IPS-18c (cell line): ENCODE measurements at regions not wholly inside any gene's neighbourhood (a gene's known extent, or its start where the extent isn't known, plus 50 kb on each side); places are given as distances from the start of the nearest gene placed in this dataset.

Experiments used
- H3K4me3 ChIP-seq: 2 replicates; pipeline ENCODE4 v1.7.0; 2013; ENCODE audit warnings: low read depth, mild to moderate bottlenecking, low read length, moderate library complexity; ENCODE audit not compliant: insufficient read depth
- H3K9me3 ChIP-seq: one replicate; pipeline ENCODE4 v1.6.1; 2013; ENCODE audit warnings: mild to moderate bottlenecking, low read length, moderate library complexity; ENCODE audit not compliant: control insufficient read depth, insufficient read depth

DNA sequence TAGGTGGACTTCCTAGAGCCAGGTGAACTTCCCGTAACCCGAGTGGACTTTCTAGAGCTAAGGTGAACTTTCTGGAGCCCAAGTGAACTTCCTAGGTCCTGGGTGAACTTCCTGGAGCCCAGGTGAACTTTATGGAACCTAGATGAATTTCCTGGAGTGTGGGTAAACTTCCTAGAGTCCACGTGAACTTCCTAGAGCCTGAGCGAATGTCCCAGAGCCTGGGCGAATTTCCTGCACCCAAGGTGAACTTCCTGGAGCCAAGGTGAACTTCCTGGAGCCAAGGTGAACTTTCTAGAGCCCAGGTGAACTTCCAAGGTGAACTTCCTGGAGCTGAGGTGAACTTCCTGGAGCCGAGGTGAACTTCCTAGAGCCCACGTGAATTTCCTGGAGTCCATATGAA is 70.0 kb downstream of the RTP5 start:
- H3K9me3 ChIP-seq = peaks cover 2% of the 10 kb centered on the region
- H3K4me3 ChIP-seq = no peak overlapping the region

DNA sequence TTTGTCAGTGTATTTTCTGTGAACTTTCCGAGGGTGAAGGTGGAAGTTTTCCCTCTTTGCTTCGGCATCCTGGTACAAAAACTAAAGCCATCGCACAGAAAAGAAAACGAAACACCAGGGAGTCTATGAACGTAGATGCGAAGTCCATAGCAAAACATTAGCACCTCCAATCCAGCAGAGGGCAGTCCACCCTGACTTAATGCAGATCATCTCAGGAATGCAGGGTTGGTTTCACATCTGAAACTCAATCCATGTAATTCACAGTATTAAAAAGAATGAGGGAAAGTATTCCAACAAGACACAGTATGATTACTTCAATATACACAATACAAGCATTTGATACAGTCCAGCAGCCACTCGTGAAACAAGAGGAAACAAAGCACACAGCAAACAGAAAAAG is 70.8 kb downstream of the RTP5 start:
- H3K4me3 ChIP-seq = no peak overlapping the region
- peaks cover 2% of the 10 kb centered on the region for H3K9me3 ChIP-seq

DNA sequence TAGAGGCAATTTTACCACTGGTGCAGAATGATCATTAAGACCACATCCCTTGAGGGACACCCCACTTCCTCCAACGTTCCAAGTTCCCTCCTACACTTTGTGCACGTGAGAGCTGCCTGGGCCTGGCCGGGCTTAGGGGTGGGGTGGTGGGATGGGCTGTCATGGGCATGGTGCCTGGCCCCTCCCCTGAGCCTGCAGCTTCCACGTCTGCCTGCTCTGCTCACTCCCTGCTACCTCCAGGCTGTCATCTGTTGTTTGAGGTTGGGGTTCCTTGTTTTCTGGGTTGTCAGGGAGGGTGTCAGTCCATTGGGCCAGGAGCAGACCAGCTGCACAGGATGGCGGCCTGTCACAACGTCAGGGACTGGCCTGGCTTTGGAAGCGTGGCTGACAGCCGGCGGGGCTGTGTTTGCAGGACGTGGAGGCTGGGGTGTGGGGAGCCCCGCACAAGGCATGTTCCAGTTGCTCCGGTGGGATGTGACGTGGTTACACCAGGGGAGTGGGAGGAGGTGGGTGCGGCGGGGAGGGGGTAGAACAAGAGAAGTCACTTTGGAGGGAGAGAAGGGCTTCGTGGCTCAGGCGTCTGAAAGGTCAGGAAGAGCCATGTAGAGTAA is 72.3 kb downstream of the RTP5 start:
- Histone ChIP-seq H3K9me3 (peaks cover 2% of the 10 kb centered on the region), H3K4me3 (no peak overlapping the region)

DNA sequence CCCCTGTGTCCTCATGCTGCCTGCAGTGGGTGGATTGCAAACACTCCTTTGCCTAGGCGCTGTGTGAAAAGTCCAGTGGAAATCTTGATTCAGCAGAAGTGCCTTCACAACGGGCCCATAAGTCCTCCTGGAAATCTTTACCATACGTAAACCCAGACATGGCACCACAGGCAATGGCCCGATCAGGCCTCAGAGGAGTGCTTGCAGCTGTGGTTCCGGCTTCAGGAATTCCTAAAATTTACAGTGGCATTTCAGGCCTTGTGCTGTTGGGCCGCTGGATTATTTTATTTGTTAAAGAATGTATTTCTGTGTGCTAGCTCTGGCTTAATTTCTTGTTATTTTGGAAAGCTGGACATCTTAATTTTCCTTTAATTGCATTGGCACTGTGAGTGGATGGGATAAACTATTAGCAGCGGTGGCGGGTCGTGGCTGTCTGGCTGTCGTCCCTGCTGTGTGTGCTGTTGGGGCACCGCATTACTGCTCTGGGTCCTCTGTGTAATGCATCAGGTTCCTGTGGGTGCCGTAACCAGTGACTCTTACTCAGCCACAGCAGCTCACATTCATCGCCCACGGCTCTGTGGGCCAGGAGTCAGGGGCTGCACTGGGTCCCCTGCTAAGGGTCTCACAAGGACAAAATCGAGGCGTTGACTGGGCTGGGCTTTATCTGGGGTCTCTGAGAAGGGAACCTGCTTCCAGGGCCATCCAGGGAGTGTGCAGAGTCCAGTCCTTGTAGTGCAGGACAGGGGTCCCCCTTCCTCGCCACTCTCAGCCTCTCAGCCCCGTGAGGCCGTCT is 73.1 kb downstream of the RTP5 start:
- Histone ChIP-seq H3K4me3 (no peak overlapping the region), H3K9me3 (peaks cover 2% of the 10 kb centered on the region)

DNA sequence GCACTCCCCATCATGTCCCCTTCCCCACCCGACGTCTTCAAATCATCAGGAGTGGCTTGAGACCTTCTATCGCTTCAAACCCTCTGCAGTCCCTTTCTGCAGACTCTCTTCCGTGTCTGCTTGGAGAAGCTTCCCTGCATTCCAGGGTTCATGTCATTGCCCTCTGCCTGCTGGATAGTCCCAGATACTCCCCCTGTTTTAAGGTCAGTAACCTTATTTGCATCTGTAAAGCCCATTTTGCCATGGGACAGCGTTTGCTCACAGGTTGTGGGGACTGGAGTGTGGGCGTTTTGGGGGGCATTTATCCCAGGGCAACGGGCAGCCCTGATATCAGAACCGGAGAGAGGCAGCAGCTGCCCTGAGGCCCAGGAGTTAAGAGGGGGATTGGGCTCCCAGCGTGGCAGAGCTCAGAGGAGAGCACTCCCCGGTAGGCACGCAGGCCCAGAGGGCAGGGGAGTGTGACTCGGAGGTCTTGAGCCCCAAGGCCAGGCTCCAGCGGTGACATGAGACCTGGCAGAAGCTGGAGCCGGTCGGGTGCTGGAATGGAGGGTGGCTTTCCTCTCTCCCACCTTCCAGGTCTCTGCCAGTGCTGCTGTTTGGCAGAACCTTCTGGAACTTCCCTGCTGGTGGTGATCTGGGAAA is 73.8 kb downstream of the RTP5 start:
- no peak overlapping the region for H3K4me3 ChIP-seq

DNA sequence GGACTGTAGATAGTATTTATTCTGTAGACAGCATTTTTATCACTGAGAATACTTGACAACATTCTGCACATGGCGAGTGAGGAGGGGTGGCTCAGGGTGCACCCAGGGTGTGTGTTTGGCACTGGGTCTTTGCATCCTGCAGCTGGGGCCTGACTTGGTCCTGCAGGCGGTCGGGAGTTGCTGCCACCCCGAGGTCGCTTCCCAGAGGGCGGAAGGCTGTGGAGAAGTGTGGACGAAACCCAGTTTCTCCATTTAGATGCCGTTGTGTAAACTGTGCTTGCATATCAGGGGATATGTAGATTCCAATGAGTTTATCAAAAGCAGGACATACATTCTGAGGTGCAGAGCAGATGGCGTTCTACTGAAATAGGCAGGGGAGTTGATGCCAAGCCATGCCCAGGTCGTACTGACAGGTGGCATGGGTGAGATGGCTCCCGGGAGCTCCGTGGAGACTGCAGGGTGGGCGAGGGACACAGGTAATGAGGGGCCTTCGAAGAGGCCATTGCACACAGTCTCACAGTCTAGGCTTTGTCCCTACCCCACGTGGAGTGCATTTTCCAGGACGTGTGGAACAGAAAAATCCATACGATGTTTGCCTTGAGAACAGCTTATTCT is 74.5 kb downstream of the RTP5 start:
- no peak overlapping the region for H3K4me3 ChIP-seq
- H3K9me3 ChIP-seq = peaks cover 2% of the 10 kb centered on the region

More for the DNA sequence above, 73.8 kb downstream of the RTP5 start:
- peaks cover 2% of the 10 kb centered on the region for H3K9me3 ChIP-seq

DNA sequence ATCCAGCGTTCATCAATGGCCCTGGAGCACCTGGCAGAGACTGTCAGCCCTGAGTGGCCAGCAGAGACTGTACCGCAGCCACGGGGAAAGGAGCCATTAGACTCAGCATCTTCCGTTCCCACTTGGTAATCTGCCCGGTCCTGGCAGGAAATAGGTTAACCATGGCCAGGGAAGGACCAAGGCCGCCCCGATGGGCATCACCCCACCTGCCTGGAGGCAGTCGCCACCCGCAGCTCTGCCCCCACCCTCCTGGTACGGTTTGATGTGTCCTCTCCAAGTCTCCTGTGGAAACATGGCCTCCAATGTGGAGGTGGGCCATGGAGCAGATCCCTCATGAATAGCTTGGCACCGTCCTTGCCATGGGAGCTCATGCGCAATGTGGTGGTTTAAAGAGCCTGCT is 75.3 kb downstream of the RTP5 start:
- Histone ChIP-seq H3K4me3 (no peak overlapping the region), H3K9me3 (no peaks in the 10 kb centered on the region)

DNA sequence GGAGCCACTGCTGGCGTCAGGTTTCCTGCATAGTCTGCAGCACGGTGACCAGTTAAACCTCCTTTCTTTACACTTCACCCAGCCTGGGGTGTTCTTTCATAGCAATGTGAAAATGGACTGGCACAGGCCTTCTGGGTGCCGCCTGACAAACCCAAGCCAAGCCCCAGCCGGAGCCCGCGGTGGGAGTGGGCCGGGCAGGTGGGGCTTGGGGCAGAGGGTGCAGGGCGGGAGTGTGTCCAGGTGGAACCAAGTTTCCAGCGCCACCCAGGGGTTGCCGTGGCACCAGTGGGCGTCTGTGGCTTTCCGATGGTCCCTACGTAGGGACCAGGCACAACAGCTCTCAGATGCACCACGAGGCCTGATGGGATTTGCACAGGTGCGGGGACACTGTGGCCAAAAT is 75.8 kb downstream of the RTP5 start:
- Histone ChIP-seq H3K9me3 (no peaks in the 10 kb centered on the region), H3K4me3 (no peak overlapping the region)

DNA sequence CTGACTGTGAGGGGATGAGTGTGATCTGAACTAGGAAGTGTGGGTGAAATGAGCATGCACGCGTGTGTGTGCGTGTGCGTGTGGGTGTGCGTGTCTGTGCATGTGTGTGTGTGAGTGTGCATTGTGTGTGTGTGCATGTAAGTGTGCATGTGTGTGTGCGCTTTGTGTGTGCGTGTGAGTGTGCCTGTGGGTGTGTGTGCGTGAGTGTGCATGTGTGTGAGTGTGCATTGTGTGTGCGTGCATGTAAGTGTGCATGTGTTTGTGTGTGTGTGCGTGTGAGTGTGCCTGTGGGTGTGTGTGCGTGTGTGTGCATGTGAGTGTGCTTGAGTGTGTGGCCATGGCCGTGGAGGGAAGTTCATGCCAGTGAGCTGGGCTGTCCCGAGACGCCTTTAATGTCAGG is 76.3 kb downstream of the RTP5 start:
- H3K9me3 ChIP-seq = no peaks in the 10 kb centered on the region
- no peak overlapping the region for H3K4me3 ChIP-seq

DNA sequence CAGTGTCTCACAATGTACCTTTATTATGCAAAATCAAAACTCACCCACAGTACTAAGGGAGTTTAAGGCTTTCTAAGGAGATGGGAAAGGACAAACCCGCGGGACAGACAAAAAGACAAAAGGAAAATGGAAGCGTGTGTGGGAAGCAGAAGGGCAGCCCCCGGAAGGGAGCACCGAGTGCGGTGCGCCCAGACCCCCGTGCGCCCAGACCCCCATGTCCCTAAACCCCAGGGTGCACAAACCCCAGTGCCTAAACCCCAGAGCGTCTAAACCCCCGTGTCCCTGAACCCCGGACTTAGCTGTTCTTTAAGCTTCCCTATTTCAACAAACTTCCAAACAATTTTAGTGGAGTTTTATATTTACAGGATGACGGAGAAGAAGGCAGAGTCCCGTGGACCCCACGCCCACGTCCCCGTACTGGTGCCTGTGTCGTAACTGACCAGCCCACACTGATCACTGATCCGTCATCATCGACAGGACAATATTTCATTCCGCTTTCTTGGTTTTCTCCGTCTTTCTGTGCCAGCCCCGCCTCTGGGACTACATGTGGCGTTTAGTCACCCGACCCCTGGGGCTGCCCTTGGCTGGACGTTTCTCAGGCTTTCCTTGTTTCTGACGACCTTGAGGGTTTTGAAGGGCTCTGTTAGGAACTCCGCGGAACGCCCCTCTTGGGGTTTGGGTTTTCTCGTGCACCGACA is 76.9 kb downstream of the RTP5 start:
- H3K9me3 ChIP-seq = no peaks in the 10 kb centered on the region
- no peak overlapping the region for H3K4me3 ChIP-seq

DNA sequence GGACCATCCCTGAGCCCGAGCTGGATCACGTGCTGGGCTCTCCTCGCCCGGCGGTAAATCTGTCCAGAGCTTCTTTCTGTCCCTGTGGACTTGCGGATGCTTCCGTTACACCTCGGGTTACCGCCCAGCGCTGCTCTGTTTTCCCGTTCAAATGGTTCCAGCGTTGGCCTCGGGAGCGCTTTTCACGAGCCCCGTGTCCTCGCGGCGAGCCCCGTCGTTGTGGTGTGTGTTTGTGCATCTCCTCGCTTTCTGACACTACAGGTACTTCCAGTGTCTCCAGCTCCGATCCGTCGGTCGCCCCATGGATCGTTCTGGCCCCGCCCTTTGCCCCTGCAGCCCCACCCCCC is 77.4 kb downstream of the RTP5 start:
- Histone ChIP-seq H3K4me3 (no peak overlapping the region), H3K9me3 (no peaks in the 10 kb centered on the region)

DNA sequence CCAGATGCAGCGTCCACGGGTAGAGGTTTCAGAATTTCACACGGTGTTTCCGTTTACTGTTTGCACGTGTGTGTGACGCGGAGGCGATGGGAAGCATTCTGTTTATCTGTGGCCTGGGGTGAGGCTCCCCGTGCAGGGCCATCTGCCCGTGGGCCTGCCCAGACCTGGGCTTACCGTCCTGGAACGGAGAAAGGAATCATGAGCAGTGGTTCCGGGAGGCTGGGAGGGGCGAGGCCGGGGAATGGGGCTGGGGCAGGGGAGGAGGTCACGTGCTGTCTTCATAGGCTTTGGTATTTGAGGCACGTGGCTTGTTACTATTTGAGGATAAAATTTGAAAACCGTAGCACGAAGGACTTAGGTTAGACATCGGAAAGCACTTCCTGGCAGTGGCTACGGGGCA is 77.9 kb downstream of the RTP5 start:
- Histone ChIP-seq H3K4me3 (no peak overlapping the region), H3K9me3 (no peaks in the 10 kb centered on the region)

DNA sequence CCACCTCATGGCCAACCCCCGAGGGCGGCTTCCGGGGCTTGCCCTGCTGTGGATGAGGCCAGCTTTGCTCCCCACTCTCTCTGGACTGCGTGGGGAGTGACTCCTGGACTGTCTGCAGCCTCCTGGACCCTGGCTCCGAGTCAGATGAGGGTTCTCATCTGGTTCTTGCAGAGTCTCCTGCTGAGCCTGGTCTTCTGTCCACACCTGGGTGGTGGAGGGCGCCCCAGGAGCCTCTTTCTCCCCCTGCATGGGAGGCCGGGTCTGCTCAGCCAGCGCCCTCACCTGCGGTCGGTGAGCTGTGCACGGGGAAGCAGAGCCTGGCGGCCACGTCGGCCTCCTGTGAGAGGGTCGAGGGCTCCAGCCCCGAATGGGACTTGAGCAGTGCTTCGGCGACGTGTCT is 78.3 kb downstream of the RTP5 start:
- Histone ChIP-seq H3K4me3 (no peak overlapping the region), H3K9me3 (no peaks in the 10 kb centered on the region)

DNA sequence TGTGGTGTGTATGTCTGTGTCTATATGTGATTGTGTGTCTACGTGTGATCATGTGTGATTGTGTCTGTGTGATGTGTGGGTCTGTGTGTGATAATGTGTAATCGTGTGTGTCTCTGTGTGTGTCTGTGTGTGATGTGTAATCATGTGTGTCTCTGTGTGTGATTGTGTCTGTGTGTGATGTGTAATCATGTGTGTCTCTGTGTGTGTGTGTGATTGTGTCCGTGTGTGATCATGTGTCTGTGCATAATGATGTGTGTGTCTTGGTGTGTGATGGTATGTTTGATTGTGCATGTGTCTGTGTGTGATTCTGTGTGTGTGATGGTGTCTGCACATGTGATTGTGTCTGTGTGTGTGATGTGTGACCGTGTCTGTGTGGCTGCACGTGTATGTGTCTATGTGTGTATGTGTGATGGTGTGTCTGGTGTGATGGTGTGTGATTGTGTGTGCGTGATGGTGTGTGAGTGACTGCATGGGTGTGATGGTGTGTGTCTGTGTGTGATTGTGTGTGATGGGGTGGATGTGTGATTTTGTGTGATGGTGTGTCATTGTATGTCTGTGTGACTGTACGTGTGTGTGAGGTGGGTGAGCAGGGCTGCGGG is 78.9 kb downstream of the RTP5 start:
- Histone ChIP-seq H3K4me3 (no peak overlapping the region), H3K9me3 (no peaks in the 10 kb centered on the region)

DNA sequence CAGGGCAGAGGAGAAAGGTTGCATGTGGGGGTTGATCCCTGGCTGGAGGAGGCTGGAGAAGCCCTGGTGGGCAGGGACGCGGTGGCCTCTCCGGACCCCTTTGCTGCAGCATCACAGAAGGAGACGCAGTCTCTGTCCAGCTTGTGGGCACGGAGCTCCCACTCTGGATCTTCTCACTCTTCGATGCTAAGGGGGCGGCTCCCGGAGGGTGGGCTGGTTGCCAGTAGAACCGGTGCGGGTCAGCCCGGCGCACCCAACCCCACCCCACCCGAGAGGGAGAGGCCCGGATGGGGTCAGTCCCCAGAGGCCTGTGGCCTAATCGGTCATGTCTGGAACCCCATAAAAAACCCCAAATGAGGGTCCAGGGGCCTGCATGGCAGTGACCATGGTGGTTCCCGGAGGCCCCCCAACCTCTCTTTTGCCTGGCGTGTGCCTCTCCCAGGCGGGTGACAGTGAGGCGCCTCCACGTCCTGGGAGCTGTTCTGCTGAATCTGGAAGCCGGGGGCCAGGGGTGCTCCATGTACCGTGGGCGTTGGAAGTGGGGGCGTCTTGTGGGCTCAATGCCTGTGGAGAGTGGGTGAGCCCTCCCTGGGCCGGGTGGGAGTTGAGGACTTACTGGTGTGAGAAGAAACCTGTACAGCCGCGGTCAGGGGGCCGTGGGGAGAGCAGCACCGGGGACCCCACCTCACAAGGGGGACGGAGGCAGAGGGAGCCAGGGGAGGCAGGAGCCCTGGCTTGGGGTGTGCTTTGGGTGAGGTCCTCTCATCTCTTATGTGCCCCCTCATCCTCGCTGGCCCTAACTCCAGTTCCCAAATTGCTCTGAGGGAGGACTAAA is 79.6 kb downstream of the RTP5 start:
- H3K9me3 ChIP-seq = no peaks in the 10 kb centered on the region
- H3K4me3 ChIP-seq = no peak overlapping the region

DNA sequence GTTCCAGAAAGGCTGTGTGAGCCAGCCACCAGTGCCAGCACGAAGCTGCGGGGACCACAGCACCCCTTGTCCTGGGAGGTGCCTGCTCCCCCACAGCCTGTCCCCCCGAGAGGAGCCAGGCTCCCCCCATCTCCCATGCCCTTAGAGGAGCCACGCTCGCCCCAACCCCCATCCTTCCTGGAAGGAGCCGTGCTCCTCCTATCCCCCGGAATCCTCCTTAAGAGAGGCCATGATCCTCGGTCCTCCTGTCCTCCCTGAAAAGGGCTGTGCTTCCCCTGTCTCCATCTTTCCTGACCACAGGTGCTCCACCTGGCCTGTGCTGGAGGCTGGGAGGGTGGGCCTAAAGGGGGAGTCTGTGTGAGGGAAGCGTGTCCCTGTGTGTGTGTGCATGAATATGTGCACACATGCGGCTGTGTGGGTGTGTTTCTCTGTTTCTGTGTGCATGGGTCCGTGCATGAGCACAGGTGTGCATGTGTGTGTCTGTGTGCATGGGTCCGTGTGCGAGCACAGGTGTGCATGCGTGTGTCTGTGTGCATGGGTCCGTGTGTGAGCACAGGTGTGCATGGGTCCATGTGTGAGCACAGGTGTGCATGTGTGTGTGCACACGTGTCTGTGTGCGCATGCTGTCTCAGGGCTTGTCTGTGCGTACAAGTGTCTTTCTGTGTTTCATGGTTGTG is 80.3 kb downstream of the RTP5 start:
- H3K9me3 ChIP-seq = no peaks in the 10 kb centered on the region
- no peak overlapping the region for H3K4me3 ChIP-seq
